Muscle layer of duodenum (tissue), 2 donors: ENCODE measurements at regions not wholly inside any gene's neighbourhood (a gene's known extent, or its start where the extent isn't known, plus 50 kb on each side); places are given as distances from the start of the nearest gene placed in this dataset.
A peak's percentile ranks its signal among the peaks of the same experiment; 100 is the strongest.

ENCODE experiments used
- H3K27ac ChIP-seq: one replicate; pipeline ENCODE4 v1.7.0; 2013; ENCODE audit warnings: mild to moderate bottlenecking, low read length
- H3K27me3 ChIP-seq: one replicate; pipeline ENCODE4 v1.7.0; 2013; ENCODE audit warnings: low read depth, mild to moderate bottlenecking, control low read depth, low read length
- H3K36me3 ChIP-seq, 2 donors: one replicate each; pipeline ENCODE4 v1.7.0; 2013; ENCODE audit warnings: low read length in 2 of 2, control low read depth in 1 of 2, mild to moderate bottlenecking in 1 of 2; ENCODE audit not compliant: insufficient read depth in 2 of 2, control insufficient read depth in 1 of 2
- H3K4me1 ChIP-seq, 2 donors: one replicate each; pipeline ENCODE4 v1.7.0; 2013; ENCODE audit warnings: low read length in 2 of 2, mild to moderate bottlenecking in 2 of 2, control low read depth in 1 of 2, moderate library complexity in 1 of 2; ENCODE audit not compliant: insufficient read depth in 2 of 2, control insufficient read depth in 1 of 2
- H3K4me3 ChIP-seq, 2 donors: one replicate each; pipeline ENCODE4 v1.7.0; 2013; ENCODE audit warnings: low read length in 2 of 2, low read depth in 1 of 2, mild to moderate bottlenecking in 1 of 2
- H3K9me3 ChIP-seq, 2 donors: one replicate each; pipeline ENCODE4 v1.7.0; 2013; ENCODE audit warnings: low read length in 2 of 2, control low read depth in 1 of 2, mild to moderate bottlenecking in 1 of 2; ENCODE audit not compliant: control insufficient read depth in 1 of 2
- donor health status: healthy.

DNA sequence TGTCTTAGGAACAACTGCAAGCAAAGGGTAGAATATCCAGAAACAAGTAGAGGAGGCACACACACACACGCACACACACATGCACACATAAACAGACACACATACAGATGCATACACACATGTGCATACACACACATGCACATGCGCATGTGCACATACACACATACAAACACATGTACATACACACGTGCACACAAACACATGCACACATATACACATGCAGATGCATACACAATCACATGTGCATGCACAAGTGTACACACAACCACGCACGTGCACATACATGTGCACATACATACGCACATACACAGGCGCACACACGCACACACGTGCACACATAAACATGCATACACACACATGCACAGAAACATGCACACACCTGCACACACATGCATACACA is 206.5 kb upstream of the OPRM1 start:
- Histone ChIP-seq H3K27me3 (no peaks in the 10 kb centered on the region), H3K9me3 (no peaks in the 10 kb centered on the region), H3K27ac (no peak overlapping the region), H3K36me3 (no peaks in the 10 kb centered on the region), H3K4me3 (no peak overlapping the region), H3K4me1 (no peaks in the 10 kb centered on the region)

DNA sequence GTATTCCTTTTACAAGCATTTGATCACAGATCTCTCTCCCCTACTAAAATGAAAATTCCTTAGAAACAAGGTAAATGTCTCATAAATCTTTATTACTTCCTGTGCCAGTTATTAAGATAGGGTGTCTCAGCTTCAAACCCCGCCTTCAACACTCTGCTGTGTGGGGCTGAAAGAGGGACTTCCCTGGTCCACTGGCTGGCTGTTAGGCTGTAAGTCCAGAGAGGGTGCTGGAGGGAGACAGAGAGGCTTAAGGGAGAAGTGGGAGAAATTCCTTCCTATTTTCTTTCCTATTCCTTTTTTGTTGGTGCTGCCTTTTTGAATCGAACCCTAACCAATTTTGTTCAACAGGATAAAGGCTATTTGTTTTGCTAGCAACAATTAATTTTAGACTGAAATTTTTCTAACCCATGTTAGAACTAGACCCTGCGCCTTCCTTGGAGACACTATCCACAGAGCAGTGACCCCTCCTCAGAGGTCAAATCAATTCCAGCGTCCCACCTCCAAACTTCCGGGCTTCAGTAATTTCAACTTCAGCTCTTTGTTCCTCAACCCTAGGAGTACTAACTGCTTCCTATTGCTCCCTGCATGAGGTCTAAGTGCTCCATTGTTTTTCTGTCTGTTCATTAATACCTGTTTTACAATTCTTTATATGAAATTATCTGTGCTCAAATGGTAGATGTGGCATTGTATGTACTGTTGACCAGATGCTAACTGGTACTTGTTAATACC is 207.5 kb upstream of the OPRM1 start:
- H3K27me3 ChIP-seq = no peaks in the 10 kb centered on the region
- H3K9me3 ChIP-seq = no peaks in the 10 kb centered on the region
- H3K36me3 ChIP-seq = no peaks in the 10 kb centered on the region
- H3K4me3 ChIP-seq = no peak overlapping the region
- no peak overlapping the region for H3K27ac ChIP-seq
- no peaks in the 10 kb centered on the region for H3K4me1 ChIP-seq

DNA sequence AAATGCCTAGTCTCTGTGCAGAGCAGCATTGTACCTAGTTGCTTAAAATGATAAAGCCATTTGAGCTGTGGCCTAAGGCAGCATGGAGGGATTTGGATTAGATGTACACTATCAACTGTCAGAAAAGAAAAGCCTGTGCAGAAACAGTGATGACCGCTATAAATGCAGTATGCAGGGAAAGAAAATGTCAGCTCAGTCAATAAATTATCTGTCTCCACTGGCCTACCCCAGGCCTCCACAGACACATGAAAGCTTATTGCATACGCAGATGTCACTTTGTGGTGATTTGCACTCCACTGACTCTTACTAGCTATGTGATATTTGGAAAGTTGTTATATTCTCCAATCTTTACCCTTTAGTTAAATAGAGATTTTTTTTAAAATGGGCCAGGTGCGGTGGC is 221.9 kb upstream of the OPRM1 start:
- no peaks in the 10 kb centered on the region for H3K27me3 ChIP-seq
- no peak overlapping the region for H3K4me3 ChIP-seq
- H3K27ac ChIP-seq = no peak overlapping the region
- H3K36me3 ChIP-seq = no peaks in the 10 kb centered on the region
- peaks cover 0 to 8% of the 10 kb centered on the region in 2 donors for H3K9me3 ChIP-seq
- no peaks in the 10 kb centered on the region for H3K4me1 ChIP-seq

DNA sequence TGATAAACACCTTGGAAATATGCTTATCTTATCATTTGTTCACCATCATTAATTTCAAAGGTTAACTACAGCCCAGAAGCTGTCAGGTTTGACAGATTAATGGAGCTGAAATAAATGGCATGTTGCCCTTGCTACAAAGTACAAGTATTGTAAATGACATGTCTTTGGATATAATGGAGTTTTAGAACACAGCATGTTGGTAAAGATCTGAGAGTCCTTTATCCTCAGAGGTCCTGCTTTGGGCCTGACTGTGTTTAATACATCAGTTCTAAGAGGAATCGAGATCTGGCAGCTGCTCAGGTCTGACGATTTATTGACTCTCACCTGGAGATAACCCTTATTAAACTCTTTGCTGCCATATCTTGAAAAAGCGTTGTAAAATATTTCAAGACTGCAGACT is 222.7 kb upstream of the OPRM1 start:
- H3K36me3 ChIP-seq = no peaks in the 10 kb centered on the region
- no peak overlapping the region for H3K27ac ChIP-seq

DNA sequence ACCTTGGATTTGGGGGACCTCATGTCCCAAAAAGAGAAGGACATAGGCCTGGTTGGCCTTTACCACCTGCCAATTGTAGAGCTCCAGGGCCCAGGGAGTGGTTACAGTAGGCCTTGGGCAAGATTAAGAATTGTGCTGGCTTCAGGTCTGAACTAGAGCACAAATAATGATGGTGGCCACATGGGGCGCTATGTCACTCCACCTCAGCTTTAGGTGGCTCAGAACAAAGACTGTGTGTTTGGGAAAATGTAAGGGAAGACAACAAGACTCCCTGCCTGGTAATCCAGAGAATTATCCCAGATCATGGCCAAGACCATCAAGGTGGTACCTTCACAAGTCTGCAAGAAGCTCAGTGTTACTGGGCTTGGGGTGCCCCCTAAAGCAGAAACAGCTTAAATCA is 224.9 kb upstream of the OPRM1 start:
- peaks cover 0 to 8% of the 10 kb centered on the region in 2 donors for H3K9me3 ChIP-seq
- H3K4me1 ChIP-seq = no peaks in the 10 kb centered on the region
- no peak overlapping the region for H3K4me3 ChIP-seq
- no peak overlapping the region for H3K27ac ChIP-seq
- no peaks in the 10 kb centered on the region for H3K36me3 ChIP-seq
- no peaks in the 10 kb centered on the region for H3K27me3 ChIP-seq

More for the DNA sequence above, 222.7 kb upstream of the OPRM1 start:
- Histone ChIP-seq H3K4me3 (no peak overlapping the region), H3K9me3 (peaks cover 0 to 8% of the 10 kb centered on the region in 2 donors), H3K27me3 (no peaks in the 10 kb centered on the region), H3K4me1 (no peaks in the 10 kb centered on the region)

DNA sequence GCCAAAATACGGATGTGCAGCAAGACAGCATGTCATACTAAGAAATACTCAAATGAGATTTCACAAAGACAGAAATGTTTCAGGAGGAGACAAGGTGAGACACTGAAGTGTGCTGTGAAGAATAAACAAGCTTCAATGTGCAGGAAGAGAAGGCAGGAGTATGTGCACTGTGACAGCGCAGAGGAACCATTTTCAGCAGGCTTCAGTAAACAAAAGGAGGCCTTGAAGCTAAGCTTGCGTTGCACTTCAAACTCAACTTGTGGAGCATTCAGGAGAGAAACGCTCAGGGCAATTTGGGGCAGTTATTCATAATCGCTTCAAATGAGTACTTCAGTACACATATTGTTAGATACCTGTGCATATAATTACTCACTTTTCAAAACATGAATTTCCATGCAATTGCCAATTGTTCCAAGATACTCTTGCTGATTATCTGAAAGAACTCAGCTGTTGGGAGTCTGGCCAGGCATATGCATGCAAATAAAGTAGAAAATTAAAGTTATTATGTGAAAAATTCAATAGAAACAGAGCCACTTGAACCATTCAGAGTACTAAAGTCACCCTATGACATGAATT is 234.2 kb upstream of the OPRM1 start:
- Histone ChIP-seq H3K4me3 (no peak overlapping the region), H3K9me3 (no peaks in the 10 kb centered on the region), H3K27ac (no peak overlapping the region), H3K36me3 (no peaks in the 10 kb centered on the region), H3K27me3 (no peaks in the 10 kb centered on the region), H3K4me1 (peaks cover 0 to 5% of the 10 kb centered on the region in 2 donors)

DNA sequence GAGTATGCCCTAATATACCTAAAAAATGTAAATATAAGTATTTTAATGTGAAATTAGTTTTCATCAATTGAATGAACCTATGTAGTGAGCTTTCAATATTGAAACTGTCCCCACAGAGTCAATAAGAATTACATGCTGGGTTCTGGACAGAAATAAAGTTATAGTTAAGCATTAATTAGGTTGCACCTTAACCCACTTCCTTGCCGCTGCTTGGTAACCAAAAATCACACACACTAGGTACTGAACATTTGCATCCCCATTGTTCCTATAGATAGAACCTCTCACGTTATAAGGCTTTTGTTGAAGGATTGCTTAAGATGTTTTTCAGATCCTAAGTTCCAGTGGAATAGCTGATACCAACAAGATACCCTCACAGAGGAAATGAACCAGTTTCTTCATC is 237.1 kb upstream of the OPRM1 start:
- no peak overlapping the region for H3K27ac ChIP-seq
- no peaks in the 10 kb centered on the region for H3K9me3 ChIP-seq
- H3K27me3 ChIP-seq = no peaks in the 10 kb centered on the region
- no peaks in the 10 kb centered on the region for H3K36me3 ChIP-seq
- H3K4me3 ChIP-seq = no peak overlapping the region
- H3K4me1 ChIP-seq = peaks cover 0 to 5% of the 10 kb centered on the region in 2 donors

DNA sequence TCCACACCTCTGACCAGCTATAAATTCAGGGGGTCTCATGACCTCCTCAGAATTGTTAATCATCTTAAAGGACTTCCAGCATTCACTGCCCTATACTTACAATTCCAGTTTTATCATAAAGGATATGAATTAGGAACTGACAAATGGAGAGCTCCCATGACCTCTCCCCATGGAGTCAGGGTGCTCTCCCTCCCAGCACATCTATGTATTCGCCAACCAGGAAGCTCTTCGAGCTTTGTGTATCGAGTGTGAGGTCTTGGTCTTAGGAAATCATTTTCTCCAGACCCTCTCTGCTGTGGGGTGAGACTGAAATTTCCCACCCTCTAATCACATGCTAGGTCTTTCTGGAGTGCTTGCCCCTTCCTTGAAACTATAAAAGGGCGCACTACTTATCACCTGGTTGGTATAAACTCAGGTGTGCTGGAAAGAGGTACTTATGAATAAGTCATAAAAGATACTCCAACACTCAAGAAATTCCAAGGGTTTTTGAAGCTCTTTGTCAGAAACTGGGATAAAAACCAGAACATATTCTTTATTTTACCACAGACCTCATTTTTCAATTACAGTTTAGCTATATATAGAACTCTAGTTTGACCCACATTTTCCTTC is 238.4 kb upstream of the OPRM1 start:
- no peaks in the 10 kb centered on the region for H3K36me3 ChIP-seq

DNA sequence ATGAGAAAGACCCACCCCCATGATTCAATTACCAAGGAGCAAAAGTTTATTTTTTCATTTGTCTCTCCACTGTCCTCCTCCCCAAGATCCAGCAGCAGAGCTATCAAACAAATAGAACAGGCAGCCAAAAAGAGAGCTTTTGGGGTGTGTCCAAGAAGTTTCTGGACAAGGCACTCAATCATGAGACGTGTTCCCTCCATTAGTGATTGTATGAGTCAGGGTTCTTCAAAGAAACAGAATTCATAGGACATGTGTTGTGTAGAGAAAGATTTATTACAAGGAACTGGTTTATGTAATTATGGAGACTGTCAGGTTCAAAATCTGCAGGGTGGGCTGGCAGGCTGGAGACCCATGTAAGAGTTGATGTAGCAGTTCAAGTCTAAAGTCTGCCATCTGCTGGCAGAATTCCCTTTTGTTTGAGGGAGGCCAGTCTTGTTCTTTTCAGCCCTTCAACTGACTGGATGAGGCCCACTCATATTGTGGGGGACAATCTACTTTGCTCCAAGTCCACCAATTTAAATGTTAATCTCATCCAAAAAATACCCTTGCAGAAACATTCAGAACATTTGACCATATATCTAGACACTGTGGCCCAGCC is 248.1 kb upstream of the OPRM1 start:
- H3K27me3 ChIP-seq = no peaks in the 10 kb centered on the region
- H3K36me3 ChIP-seq = no peaks in the 10 kb centered on the region
- peak overlapping the region; percentile 39 for H3K27ac ChIP-seq
- no peaks in the 10 kb centered on the region for H3K9me3 ChIP-seq
- H3K4me1 ChIP-seq = no peaks in the 10 kb centered on the region
- H3K4me3 ChIP-seq = no peak overlapping the region

More for the DNA sequence above, 238.4 kb upstream of the OPRM1 start:
- no peaks in the 10 kb centered on the region for H3K9me3 ChIP-seq
- no peak overlapping the region for H3K27ac ChIP-seq
- no peak overlapping the region for H3K4me3 ChIP-seq
- H3K27me3 ChIP-seq = no peaks in the 10 kb centered on the region
- peaks cover 0 to 5% of the 10 kb centered on the region in 2 donors for H3K4me1 ChIP-seq

DNA sequence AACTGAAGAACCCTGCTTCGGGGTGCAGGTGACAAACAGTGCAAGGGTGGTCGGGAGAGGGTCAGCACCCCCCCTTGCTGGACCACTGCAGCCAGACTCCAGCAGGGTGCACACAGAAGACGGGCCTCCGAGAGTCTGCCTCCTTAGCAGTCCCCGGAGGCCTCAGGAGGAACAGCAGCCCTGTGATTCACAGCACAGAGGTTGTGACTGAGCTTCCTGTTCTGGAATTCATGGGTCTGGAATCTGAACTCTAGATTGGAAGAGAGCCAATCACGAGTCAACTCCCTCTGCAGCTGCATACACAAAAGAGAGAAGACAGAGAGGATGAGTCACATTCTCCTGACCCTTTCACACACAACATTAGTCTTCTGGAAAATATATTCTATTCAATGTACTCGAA is 249.0 kb upstream of the OPRM1 start:
- Histone ChIP-seq H3K9me3 (no peaks in the 10 kb centered on the region), H3K36me3 (no peaks in the 10 kb centered on the region), H3K4me3 (no peak overlapping the region), H3K4me1 (no peaks in the 10 kb centered on the region), H3K27ac (no peak overlapping the region), H3K27me3 (no peaks in the 10 kb centered on the region)

DNA sequence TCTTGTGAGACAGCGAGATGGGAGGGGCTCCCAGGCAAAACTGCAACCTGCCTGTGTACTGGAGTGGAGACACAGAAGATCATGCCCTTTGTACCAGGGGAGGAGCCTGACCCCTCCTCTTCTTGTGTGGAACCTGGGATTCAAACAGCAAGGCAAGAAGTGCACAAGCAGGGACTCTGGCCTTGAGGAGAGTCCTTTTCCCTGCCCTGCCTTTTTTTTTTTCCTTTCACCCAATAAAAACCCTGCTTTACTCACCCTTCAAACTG is 251.8 kb upstream of the OPRM1 start:
- Histone ChIP-seq H3K27ac (no peak overlapping the region), H3K4me3 (no peak overlapping the region), H3K36me3 (no peaks in the 10 kb centered on the region), H3K4me1 (no peaks in the 10 kb centered on the region), H3K9me3 (no peaks in the 10 kb centered on the region), H3K27me3 (no peaks in the 10 kb centered on the region)
